Stimulated activated CD4-positive, alpha-beta T cell treated with anti-CD3 and anti-CD28 coated beads, Interleukin-2, amount 100 ng/mL, for 24 hours (primary cell): ENCODE measurements at regions not wholly inside any gene's neighbourhood (a gene's known extent, or its start where the extent isn't known, plus 50 kb on each side); places are given as distances from the start of the nearest gene placed in this dataset.
"Not testable (repeated sequence)": the region's sequence is repeated elsewhere in the genome, so short reads cannot be mapped to it uniquely, and the experiment has no call there.

Source experiments
- DNase-seq, 2 donors: peaks; one replicate each; pipeline ENCODE4 v3.0.0-alpha.2; 2020

GRCh38 chr4:72864898-72865297 lies 204.6 kb downstream of the COX18 start:
- DNase-seq, result no peak

GRCh38 chr4:72864277-72864676 lies 205.2 kb downstream of the COX18 start:
- DNase-seq, result not testable (repeated sequence)

- no peak for DNase-seq
Observed at GRCh38 chr4:72860766-72861165, 208.8 kb downstream of the COX18 start.

- no peak for DNase-seq
Observed at GRCh38 chr4:72858328-72858727, 211.2 kb downstream of the COX18 start.

GRCh38 chr4:72857787-72858186 lies 211.7 kb downstream of the COX18 start:
- DNase-seq, result no peak

GRCh38 chr4:72857216-72857615 lies 212.3 kb downstream of the COX18 start:
- no peak for DNase-seq

- DNase-seq, result no peak
Observed at GRCh38 chr4:72846280-72847111, 223.0 kb downstream of the COX18 start.

GRCh38 chr4:72843466-72843865 lies 226.1 kb downstream of the COX18 start:
- DNase-seq, result no peak

- no peak for DNase-seq
Observed at GRCh38 chr4:72842323-72842722, 227.2 kb downstream of the COX18 start.

- not testable (repeated sequence) for DNase-seq
Observed at GRCh38 chr4:72840166-72840565, 229.3 kb downstream of the COX18 start.

- no peak for DNase-seq
Observed at GRCh38 chr4:72828864-72829263, 240.7 kb downstream of the COX18 start.

GRCh38 chr4:72827968-72828367 lies 241.5 kb downstream of the COX18 start:
- DNase-seq, result no peak

GRCh38 chr4:72820107-72820506 lies 249.4 kb downstream of the COX18 start:
- DNase-seq, result no peak

GRCh38 chr4:72817012-72817411 lies 248.0 kb upstream of the ADAMTS3 start:
- DNase-seq, result no peak

GRCh38 chr4:72814241-72814640 lies 245.2 kb upstream of the ADAMTS3 start:
- DNase-seq, result no peak

GRCh38 chr4:72809208-72809607 lies 240.2 kb upstream of the ADAMTS3 start:
- DNase-seq, result no peak

- no peak for DNase-seq
Observed at GRCh38 chr4:72805284-72805683, 236.3 kb upstream of the ADAMTS3 start.

GRCh38 chr4:72797486-72797885 lies 228.5 kb upstream of the ADAMTS3 start:
- DNase-seq, result no peak

GRCh38 chr4:72791054-72791453 lies 222.0 kb upstream of the ADAMTS3 start:
- DNase-seq, result no peak

GRCh38 chr4:72786401-72786990 lies 217.5 kb upstream of the ADAMTS3 start:
- no peak for DNase-seq

- DNase-seq, result no peak
Observed at GRCh38 chr4:72779241-72779640, 210.2 kb upstream of the ADAMTS3 start.

GRCh38 chr4:72777436-72777835 lies 208.4 kb upstream of the ADAMTS3 start:
- no peak for DNase-seq

GRCh38 chr4:72770708-72771107 lies 201.7 kb upstream of the ADAMTS3 start:
- no peak for DNase-seq

GRCh38 chr4:72768364-72768763 lies 199.3 kb upstream of the ADAMTS3 start:
- no peak for DNase-seq
